UCSD-AML1 (cell line): ENCODE measurements at regions not wholly inside any gene's neighbourhood (a gene's known extent, or its start where the extent isn't known, plus 50 kb on each side); places are given as distances from the start of the nearest gene placed in this dataset.

ENCODE experiments used
- DNase-seq: peaks from one replicate; lab custom pipeline; 2025; ENCODE audit not compliant: unreplicated experiment; lab: John Stamatoyannopoulos, UW

- no peak for DNase-seq
Measured at GRCh38 chr14:62631176-62631575, 414.1 kb downstream of the KCNH5 start.

- DNase-seq, result no peak
Measured at GRCh38 chr14:62632771-62633170, 412.5 kb downstream of the KCNH5 start.

GRCh38 chr14:62645649-62646048 is 399.6 kb downstream of the KCNH5 start:
- no peak for DNase-seq
